GM19452 (cell line): ENCODE measurements at regions not wholly inside any gene's neighbourhood (a gene's known extent, or its start where the extent isn't known, plus 50 kb on each side); places are given as distances from the start of the nearest gene placed in this dataset.

ENCODE experiments used
- ATAC-seq: cut with Tn5 transposase; IDR thresholded peaks from one replicate; pipeline ENCODE4 v1.9.1; 2021; ENCODE audit not compliant: unreplicated experiment

- no peak for ATAC-seq
Observed at GRCh38 chr13:31081316-31081715, 80.4 kb downstream of the HSPH1 start.

- ATAC-seq = no peak
Observed at GRCh38 chr13:31074756-31075155, 86.9 kb downstream of the HSPH1 start.

- ATAC-seq = peak; percentile 93
Observed at GRCh38 chr13:31073859-31074718, 87.6 kb downstream of the HSPH1 start.

GRCh38 chr13:31072041-31072440 is 89.7 kb downstream of the HSPH1 start:
- no peak for ATAC-seq

- ATAC-seq = no peak
Observed at GRCh38 chr13:31069808-31070534, 91.7 kb downstream of the HSPH1 start.

- ATAC-seq = no peak
Observed at GRCh38 chr13:31068119-31068423, 93.6 kb downstream of the HSPH1 start.

- no peak for ATAC-seq
Observed at GRCh38 chr13:31067416-31068118, 94.1 kb downstream of the HSPH1 start.

- no peak for ATAC-seq
Observed at GRCh38 chr13:31064636-31065035, 97.1 kb downstream of the HSPH1 start.

GRCh38 chr13:31063772-31064171 is 97.9 kb downstream of the HSPH1 start:
- ATAC-seq = no peak

- ATAC-seq = no peak
Observed at GRCh38 chr13:31060655-31061054, 101.0 kb downstream of the HSPH1 start.

GRCh38 chr13:31060220-31060619 is 101.5 kb downstream of the HSPH1 start:
- no peak for ATAC-seq

GRCh38 chr13:31057403-31058033 is 104.2 kb downstream of the HSPH1 start:
- ATAC-seq = no peak

GRCh38 chr13:31056644-31057271 is 104.9 kb downstream of the HSPH1 start:
- no peak for ATAC-seq

- ATAC-seq = no peak
Observed at GRCh38 chr13:31055589-31055988, 106.1 kb downstream of the HSPH1 start.

- ATAC-seq = no peak
Observed at GRCh38 chr13:31054632-31055031, 107.1 kb downstream of the HSPH1 start.

GRCh38 chr13:31053896-31054295 is 107.8 kb downstream of the HSPH1 start:
- ATAC-seq = no peak

GRCh38 chr13:31053091-31053490 is 108.6 kb downstream of the HSPH1 start:
- no peak for ATAC-seq

- ATAC-seq = no peak
Observed at GRCh38 chr13:31052478-31052877, 109.2 kb downstream of the HSPH1 start.

- no peak for ATAC-seq
Observed at GRCh38 chr13:31051999-31052398, 109.7 kb downstream of the HSPH1 start.

GRCh38 chr13:31050486-31051400 is 111.0 kb downstream of the HSPH1 start:
- no peak for ATAC-seq
